ENCODE measurements at regions not wholly inside any gene's neighbourhood (a gene's known extent, or its start where the extent isn't known, plus 50 kb on each side); places are given as distances from the start of the nearest gene placed in this dataset.

DNA sequence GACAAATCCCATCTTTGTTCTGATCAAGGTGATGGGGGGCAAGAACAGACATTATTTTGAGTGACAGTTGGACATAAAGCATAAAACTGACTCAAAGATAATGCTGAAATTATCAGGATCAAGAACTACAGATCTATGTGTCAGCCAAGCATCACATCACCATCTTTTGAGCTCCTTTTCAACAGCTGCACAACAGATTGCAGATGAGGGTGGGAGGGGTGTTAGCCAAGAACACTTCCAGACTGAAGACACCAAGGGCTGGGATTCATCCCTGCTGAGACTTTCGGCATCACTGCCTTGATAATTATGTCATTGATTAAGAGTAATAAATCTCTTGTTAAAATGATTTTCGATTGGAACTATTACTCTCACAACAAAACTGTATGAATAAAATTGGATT lies 191.5 kb upstream of the NETO1 start:
- no peak for DNase-seq (ENCODE audit: low spot score in 2 of 2)
- H3K4me3 ChIP-seq: no peak overlapping the region
- H3K9me3 ChIP-seq: no peaks in the 10 kb centered on the region
- no peaks in the 10 kb centered on the region for H3K4me1 ChIP-seq
- no peaks in the 10 kb centered on the region for H3K27me3 ChIP-seq
- no peaks in the 10 kb centered on the region for H3K36me3 ChIP-seq
- TF ChIP-seq, protein P1, sequence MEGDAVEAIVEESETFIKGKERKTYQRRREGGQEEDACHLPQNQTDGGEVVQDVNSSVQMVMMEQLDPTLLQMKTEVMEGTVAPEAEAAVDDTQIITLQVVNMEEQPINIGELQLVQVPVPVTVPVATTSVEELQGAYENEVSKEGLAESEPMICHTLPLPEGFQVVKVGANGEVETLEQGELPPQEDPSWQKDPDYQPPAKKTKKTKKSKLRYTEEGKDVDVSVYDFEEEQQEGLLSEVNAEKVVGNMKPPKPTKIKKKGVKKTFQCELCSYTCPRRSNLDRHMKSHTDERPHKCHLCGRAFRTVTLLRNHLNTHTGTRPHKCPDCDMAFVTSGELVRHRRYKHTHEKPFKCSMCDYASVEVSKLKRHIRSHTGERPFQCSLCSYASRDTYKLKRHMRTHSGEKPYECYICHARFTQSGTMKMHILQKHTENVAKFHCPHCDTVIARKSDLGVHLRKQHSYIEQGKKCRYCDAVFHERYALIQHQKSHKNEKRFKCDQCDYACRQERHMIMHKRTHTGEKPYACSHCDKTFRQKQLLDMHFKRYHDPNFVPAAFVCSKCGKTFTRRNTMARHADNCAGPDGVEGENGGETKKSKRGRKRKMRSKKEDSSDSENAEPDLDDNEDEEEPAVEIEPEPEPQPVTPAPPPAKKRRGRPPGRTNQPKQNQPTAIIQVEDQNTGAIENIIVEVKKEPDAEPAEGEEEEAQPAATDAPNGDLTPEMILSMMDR (IDR thresholded peaks at IDR 0.05): no peak
- H3K27ac ChIP-seq: no peak overlapping the region
- intact Hi-C loops (cut with DNase I): no loop called here

DNA sequence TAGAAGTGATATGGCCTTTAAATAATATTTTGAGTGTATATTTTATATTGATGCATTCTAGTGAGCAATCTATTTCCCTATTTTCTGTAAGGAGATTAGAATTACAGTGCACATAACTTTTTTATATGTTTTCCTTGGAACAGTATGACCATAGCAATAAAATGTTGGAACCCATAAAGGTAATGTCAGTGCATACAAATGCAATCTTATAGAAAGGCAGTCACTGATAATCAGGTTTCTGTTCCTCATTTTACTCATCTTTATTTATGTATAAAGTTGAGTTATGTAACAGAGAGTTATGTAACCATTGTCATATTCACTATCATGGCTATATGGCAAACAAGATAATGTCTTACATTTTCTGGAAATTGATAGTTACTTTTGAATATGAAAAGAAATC lies 179.9 kb upstream of the NETO1 start:
- no peak for DNase-seq (ENCODE audit: low spot score in 2 of 2)
- Histone ChIP-seq H3K27me3 (no peaks in the 10 kb centered on the region), H3K36me3 (no peaks in the 10 kb centered on the region), H3K9me3 (no peaks in the 10 kb centered on the region), H3K4me1 (no peaks in the 10 kb centered on the region), H3K27ac (no peak overlapping the region), H3K4me3 (no peak overlapping the region)
- intact Hi-C loops (cut with DNase I): no loop called here
- TF ChIP-seq, protein P1 (IDR thresholded peaks at IDR 0.05): no peak

DNA sequence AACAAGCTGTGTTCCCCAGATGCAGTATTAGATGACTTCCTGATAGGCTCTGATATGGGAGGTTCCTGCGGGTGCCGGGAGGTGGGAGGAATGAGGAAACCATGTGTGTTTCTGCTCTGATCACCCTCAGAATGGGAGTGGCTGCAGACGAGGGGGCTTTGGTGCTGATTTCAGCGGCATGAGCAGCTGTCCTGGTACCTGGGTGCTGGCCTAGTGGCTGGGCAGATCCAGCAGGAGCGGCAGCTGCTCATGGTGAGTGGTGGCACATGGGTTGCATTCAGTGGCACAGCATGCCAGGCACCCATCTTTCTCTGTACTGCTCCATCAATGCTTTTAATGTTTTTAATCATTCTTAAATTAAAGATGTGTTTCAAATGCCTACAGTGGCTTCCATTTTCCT lies 177.2 kb upstream of the NETO1 start:
- H3K27me3 ChIP-seq: no peaks in the 10 kb centered on the region
- H3K4me3 ChIP-seq: no peak overlapping the region
- no peaks in the 10 kb centered on the region for H3K36me3 ChIP-seq
- DNase-seq (ENCODE audit: low spot score in 2 of 2): no peak
- no peak overlapping the region for H3K27ac ChIP-seq
- no peaks in the 10 kb centered on the region for H3K4me1 ChIP-seq
- intact Hi-C loops (cut with DNase I): no loop called here
- H3K9me3 ChIP-seq: no peaks in the 10 kb centered on the region
- TF ChIP-seq, protein P1 (IDR thresholded peaks at IDR 0.05): no peak

DNA sequence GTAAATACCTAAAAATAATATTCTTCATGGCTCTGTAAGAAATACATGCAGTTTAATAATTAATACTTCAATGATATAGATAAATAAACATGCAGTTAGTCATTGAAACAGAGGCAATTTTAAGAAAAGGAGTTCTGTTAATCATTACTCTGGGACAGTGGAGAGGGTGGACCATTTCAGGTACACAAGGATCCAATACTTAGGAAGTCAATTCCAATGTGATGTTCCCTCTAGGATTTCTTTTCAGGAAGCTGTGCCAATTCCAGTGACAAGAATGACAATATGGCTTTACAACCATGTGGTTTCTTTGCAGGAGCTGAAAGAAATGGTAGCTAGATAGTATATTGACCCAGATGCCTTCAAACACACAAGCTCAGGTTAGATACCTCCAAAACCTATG lies 175.8 kb upstream of the NETO1 start:
- Histone ChIP-seq H3K27me3 (no peaks in the 10 kb centered on the region), H3K9me3 (no peaks in the 10 kb centered on the region), H3K36me3 (no peaks in the 10 kb centered on the region), H3K4me1 (no peaks in the 10 kb centered on the region), H3K27ac (no peak overlapping the region), H3K4me3 (no peak overlapping the region)
- TF ChIP-seq, protein P1 (IDR thresholded peaks at IDR 0.05): no peak
- intact Hi-C loops (cut with DNase I): no loop called here
- no peak for DNase-seq (ENCODE audit: low spot score in 2 of 2)

DNA sequence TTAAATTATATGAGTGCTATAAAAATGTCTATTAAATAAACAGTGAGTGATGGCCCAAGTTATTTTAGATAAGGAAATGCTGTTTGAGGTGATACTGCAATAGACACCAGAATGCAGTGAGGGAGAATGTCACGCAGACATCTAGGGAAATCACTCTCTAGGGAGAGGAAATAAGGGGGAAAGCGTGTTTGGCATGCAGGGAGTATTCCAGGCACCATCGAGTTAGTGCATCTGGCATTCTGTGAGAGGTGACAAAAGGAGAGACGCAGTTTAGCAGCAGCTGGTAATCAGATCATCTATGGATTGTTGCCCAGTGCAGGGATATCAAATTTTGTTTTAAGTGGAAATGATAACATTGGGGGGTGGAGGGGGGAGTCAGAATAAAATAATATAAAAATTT lies 175.4 kb upstream of the NETO1 start:
- Histone ChIP-seq H3K27me3 (no peaks in the 10 kb centered on the region), H3K9me3 (no peaks in the 10 kb centered on the region), H3K4me3 (no peak overlapping the region), H3K27ac (no peak overlapping the region), H3K36me3 (no peaks in the 10 kb centered on the region), H3K4me1 (no peaks in the 10 kb centered on the region)
- TF ChIP-seq, protein P1 (IDR thresholded peaks at IDR 0.05): no peak
- intact Hi-C loops (cut with DNase I): no loop called here
- DNase-seq (ENCODE audit: low spot score in 2 of 2): no peak

DNA sequence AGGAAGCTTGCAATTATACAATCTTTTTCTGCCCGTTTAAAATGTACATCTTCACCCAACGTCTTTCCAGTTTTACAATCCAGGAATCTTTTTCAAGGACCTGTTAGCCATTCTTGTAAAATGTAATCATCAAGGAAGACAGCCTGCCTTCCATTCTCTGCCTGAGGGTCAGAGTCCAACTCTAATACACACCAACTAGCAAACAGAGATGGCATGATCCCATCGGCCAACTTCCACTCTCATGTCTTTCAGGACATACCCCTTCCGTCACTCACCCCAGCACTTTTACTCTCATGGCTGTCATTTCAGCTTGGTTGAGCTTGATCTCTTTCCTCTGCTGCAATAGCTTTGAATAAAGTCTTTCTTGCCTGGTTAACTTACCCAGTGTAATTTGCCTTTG lies 172.5 kb upstream of the NETO1 start:
- Histone ChIP-seq H3K27ac (no peak overlapping the region), H3K36me3 (no peaks in the 10 kb centered on the region), H3K9me3 (no peaks in the 10 kb centered on the region), H3K27me3 (no peaks in the 10 kb centered on the region), H3K4me1 (no peaks in the 10 kb centered on the region), H3K4me3 (no peak overlapping the region)
- intact Hi-C loops (cut with DNase I): no loop called here
- TF ChIP-seq, protein P1 (IDR thresholded peaks at IDR 0.05): no peak
- DNase-seq (ENCODE audit: low spot score in 2 of 2): no peak

Measured in ascending aorta (tissue), 2 donors.